Neural crest cell (in vitro differentiated cells): ENCODE measurements at regions not wholly inside any gene's neighbourhood (a gene's known extent, or its start where the extent isn't known, plus 50 kb on each side); places are given as distances from the start of the nearest gene placed in this dataset.

Experiments
- DNase-seq: peaks from one replicate; pipeline ENCODE4 v3.0.0; 2021; ENCODE audit warnings: low read depth, mixed read lengths, low spot score
- H3K27ac Mint-ChIP-seq: one replicate; pipeline ENCODE4 v1.8.0; 2021; ENCODE audit warnings: mild to moderate bottlenecking, mixed read lengths; ENCODE audit not compliant: unreplicated experiment
- H3K27me3 Mint-ChIP-seq: 2 replicates; pipeline ENCODE4 v1.8.0; 2021; ENCODE audit warnings: low read depth, mild to moderate bottlenecking, mixed read lengths
- H3K36me3 Mint-ChIP-seq: 2 replicates; pipeline ENCODE4 v1.8.0; 2021; ENCODE audit warnings: low read depth, mild to moderate bottlenecking, mixed read lengths
- H3K4me1 Mint-ChIP-seq: 2 replicates; pipeline ENCODE4 v1.8.0; 2021; ENCODE audit warnings: mixed read lengths
- H3K4me3 Mint-ChIP-seq: one replicate; pipeline ENCODE4 v1.8.0; 2021; ENCODE audit warnings: mild to moderate bottlenecking, mixed read lengths
- H3K9me3 Mint-ChIP-seq: 2 replicates; pipeline ENCODE4 v1.8.0; 2021; ENCODE audit warnings: mixed read lengths
- TF ChIP-seq, protein P1 (sequence below): fragments of 200-600 bp; sonication (generic); conservative IDR thresholded peaks from 2 replicates; pipeline ENCODE4 v1.5.0; 2021; ENCODE audit warnings: antibody characterized with exemption, mild to moderate bottlenecking

DNA sequence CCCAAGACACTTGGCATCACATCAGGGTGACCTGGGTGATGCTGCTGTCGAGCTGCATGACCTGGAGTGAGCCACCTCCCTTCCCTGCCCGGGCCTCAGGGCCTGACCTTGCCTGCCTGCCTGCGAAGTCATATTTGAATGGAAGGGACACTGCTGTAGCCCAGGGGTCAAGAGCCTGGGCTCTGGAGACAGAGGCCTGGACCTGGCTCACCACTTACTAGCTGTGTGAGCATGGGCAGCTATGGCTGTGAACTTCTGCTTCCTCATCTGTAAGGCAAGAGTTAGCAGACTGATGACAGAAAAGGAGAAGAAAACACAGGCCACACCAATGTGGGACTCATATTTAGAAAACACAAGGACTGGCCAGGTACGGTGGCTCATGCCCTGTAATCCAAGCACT is 118.7 kb downstream of the ZFP36L2 start:
- DNase-seq, result no peak
- H3K36me3 Mint-ChIP-seq, result peaks cover 3% of the 10 kb centered on the region
- H3K4me1 Mint-ChIP-seq, result peaks cover 74% of the 10 kb centered on the region
- H3K4me3 Mint-ChIP-seq, result peak overlapping the region; percentile 65
- TF ChIP-seq, protein P1, sequence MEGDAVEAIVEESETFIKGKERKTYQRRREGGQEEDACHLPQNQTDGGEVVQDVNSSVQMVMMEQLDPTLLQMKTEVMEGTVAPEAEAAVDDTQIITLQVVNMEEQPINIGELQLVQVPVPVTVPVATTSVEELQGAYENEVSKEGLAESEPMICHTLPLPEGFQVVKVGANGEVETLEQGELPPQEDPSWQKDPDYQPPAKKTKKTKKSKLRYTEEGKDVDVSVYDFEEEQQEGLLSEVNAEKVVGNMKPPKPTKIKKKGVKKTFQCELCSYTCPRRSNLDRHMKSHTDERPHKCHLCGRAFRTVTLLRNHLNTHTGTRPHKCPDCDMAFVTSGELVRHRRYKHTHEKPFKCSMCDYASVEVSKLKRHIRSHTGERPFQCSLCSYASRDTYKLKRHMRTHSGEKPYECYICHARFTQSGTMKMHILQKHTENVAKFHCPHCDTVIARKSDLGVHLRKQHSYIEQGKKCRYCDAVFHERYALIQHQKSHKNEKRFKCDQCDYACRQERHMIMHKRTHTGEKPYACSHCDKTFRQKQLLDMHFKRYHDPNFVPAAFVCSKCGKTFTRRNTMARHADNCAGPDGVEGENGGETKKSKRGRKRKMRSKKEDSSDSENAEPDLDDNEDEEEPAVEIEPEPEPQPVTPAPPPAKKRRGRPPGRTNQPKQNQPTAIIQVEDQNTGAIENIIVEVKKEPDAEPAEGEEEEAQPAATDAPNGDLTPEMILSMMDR, result no peak
- no peaks in the 10 kb centered on the region for H3K27me3 Mint-ChIP-seq
- H3K27ac Mint-ChIP-seq, result peak overlapping the region; percentile 84
- peaks cover 5% of the 10 kb centered on the region for H3K9me3 Mint-ChIP-seq

- H3K9me3 Mint-ChIP-seq, result peaks cover 5% of the 10 kb centered on the region
- no peaks in the 10 kb centered on the region for H3K27me3 Mint-ChIP-seq
- H3K27ac Mint-ChIP-seq, result peak overlapping the region; percentile 84
- TF ChIP-seq, protein P1, result no peak
- H3K4me3 Mint-ChIP-seq, result peak overlapping the region; percentile 65
- peak; percentile 43 for DNase-seq
- peaks cover 82% of the 10 kb centered on the region for H3K4me1 Mint-ChIP-seq
- H3K36me3 Mint-ChIP-seq, result peaks cover 3% of the 10 kb centered on the region
These were observed 119.6 kb downstream of the ZFP36L2 start for GRCh38 chr2:43106559-43107527.

- H3K4me3 Mint-ChIP-seq, result peak overlapping the region; percentile 51
- DNase-seq, result no peak
- H3K27me3 Mint-ChIP-seq, result no peaks in the 10 kb centered on the region
- H3K36me3 Mint-ChIP-seq, result peaks cover 3% of the 10 kb centered on the region
- TF ChIP-seq, protein P1, result peak; percentile 26
- H3K9me3 Mint-ChIP-seq, result peaks cover 5% of the 10 kb centered on the region
- peak overlapping the region; percentile 84 for H3K27ac Mint-ChIP-seq
- peaks cover 87% of the 10 kb centered on the region for H3K4me1 Mint-ChIP-seq
These were observed 120.5 kb downstream of the ZFP36L2 start for GRCh38 chr2:43105586-43106558.

DNA sequence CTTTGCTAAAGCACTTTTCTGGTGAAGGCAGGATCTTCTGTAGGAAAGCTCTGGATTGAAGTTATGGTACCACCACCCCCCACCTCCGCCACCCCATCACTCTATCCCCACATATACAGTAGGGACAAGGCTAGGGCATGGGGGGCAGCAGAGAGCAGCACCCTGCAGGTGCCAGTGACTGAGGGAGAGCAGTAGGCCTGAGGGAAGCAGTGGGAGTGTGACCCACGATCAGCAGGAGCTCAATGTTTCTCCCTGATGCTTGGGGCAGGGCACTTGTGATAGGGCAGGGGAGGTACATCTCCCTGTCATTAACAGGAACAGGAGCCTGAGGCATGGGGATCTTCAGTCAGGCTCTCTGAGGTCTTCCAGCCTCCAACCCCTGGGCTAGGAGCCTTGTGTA is 121.6 kb downstream of the ZFP36L2 start:
- H3K4me1 Mint-ChIP-seq, result peaks cover 84% of the 10 kb centered on the region
- no peak overlapping the region for H3K4me3 Mint-ChIP-seq
- H3K9me3 Mint-ChIP-seq, result peaks cover 5% of the 10 kb centered on the region
- H3K36me3 Mint-ChIP-seq, result peaks cover 3% of the 10 kb centered on the region
- H3K27ac Mint-ChIP-seq, result peak overlapping the region; percentile 22
- TF ChIP-seq, protein P1, result no peak
- no peak for DNase-seq
- no peaks in the 10 kb centered on the region for H3K27me3 Mint-ChIP-seq

DNA sequence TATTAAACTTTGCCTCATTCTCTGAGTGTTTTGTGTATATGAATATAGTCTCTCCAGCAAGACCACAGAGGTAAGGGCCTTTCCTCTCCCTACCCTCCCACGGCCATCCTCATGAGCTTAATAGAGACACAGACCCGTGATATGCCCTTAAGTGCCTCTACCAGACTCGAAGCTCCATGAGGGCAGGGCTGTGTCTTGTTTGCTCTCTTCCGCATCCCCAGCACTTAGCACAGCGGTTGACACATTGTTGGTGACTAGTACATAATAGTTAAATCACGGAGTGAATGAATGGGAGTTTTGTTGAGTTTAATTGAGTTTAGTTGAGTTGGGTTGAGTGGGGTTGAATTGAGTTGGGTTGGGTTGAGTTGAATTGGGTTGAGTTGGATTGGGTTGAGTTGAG is 122.3 kb downstream of the ZFP36L2 start:
- peaks cover 5% of the 10 kb centered on the region for H3K9me3 Mint-ChIP-seq
- DNase-seq, result no peak
- peaks cover 3% of the 10 kb centered on the region for H3K36me3 Mint-ChIP-seq
- H3K27ac Mint-ChIP-seq, result peak overlapping the region; percentile 66
- TF ChIP-seq, protein P1, result no peak
- no peaks in the 10 kb centered on the region for H3K27me3 Mint-ChIP-seq
- H3K4me1 Mint-ChIP-seq, result peaks cover 84% of the 10 kb centered on the region
- peak overlapping the region; percentile 3 for H3K4me3 Mint-ChIP-seq
